GM12892 (cell line): ENCODE measurements at regions not wholly inside any gene's neighbourhood (a gene's known extent, or its start where the extent isn't known, plus 50 kb on each side); places are given as distances from the start of the nearest gene placed in this dataset.

ENCODE experiments used
- POLR2A ChIP-seq: IDR thresholded peaks from 2 replicates; pipeline ENCODE4 v1.6.1; 2011; ENCODE audit warnings: low read depth, low read length, control low read depth
- POLR2AphosphoS5 ChIP-seq: IDR thresholded peaks from 2 replicates; pipeline ENCODE4 v1.6.1; 2011; ENCODE audit warnings: low read depth, low read length, control low read depth

DNA sequence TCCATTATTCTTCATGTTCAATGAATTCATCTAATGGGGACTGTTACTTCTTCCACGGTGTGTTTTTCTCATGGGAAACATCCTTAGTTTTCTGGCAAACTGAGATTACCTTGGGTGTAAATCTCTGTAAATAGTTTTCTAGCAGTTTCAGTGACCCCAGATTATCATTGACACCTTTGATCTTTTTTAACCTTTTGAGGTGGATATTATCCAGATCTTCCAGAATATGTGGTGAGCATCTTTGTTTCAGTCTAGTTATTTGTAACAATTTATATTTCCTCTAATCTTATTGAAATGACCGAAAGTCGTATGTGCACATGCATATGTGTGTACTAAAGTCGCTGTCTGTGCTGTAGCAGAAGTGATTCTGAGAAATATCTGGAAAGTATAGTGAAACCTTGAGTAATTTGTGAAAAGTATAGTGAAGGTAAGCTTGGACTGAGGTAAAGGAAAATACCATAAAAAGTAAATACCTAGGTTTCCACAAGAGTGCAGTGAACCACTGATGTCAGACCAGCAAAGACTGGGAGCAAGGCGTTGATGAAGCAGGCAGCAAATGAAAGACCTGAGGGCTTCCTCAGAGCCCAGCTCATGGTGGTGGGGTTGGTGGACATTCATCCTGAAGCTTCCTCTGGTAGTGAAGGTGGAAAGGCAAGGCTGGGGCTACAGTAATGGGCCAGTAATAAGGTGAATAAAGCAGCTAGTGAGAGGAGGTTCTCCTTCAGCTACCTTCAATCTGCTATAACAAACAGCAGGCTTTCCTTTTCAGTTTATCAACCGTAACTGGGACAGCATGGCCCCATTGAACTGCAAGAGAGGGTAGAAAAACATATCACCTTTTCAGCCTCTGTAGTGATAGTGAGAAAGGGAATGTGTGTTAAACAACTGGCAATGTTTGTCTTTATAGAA, 480.2 kb upstream of the FBXO33 start:
- TF ChIP-seq POLR2A (no peak), POLR2AphosphoS5 (no peak)
